ENCODE measurements at regions not wholly inside any gene's neighbourhood (a gene's known extent, or its start where the extent isn't known, plus 50 kb on each side); places are given as distances from the start of the nearest gene placed in this dataset.
"Not testable (repeated sequence)": the region's sequence is repeated elsewhere in the genome, so short reads cannot be mapped to it uniquely, and the experiment has no call there.

- in situ Hi-C loops (cut with HindIII; ENCODE audit: low pct_unique_long_range_greater_than_20kb, low sequenced_read_pairs), result no loop called here
- DNase-seq (ENCODE audit: low read depth in 1 of 2, low spot score in 1 of 2), result no peak
- TF ChIP-seq JUND (IDR thresholded peaks at IDR 0.05; ENCODE audit: low read depth), result no peak
These were observed 93.2 kb downstream of the AKR1D1 start for GRCh38 chr7:138169441-138169851.

- in situ Hi-C loops (cut with HindIII; ENCODE audit: low pct_unique_long_range_greater_than_20kb, low sequenced_read_pairs), result no loop called here
- no peak for DNase-seq (ENCODE audit: low read depth in 1 of 2, low spot score in 1 of 2)
- no peak for TF ChIP-seq JUND (IDR thresholded peaks at IDR 0.05; ENCODE audit: low read depth)
These were observed 94.0 kb downstream of the AKR1D1 start for GRCh38 chr7:138170298-138170697.

GRCh38 chr7:138170959-138171703 is 94.9 kb downstream of the AKR1D1 start:
- in situ Hi-C loops (cut with HindIII; ENCODE audit: low pct_unique_long_range_greater_than_20kb, low sequenced_read_pairs), result no loop called here
- TF ChIP-seq JUND (IDR thresholded peaks at IDR 0.05; ENCODE audit: low read depth), result no peak
- peak in 1 of 2 experiments; percentile 26 for DNase-seq (ENCODE audit: low read depth in 1 of 2, low spot score in 1 of 2)

- in situ Hi-C loops (cut with HindIII; ENCODE audit: low pct_unique_long_range_greater_than_20kb, low sequenced_read_pairs), result no loop called here
- TF ChIP-seq JUND (IDR thresholded peaks at IDR 0.05; ENCODE audit: low read depth), result no peak
- DNase-seq (ENCODE audit: low read depth in 1 of 2, low spot score in 1 of 2), result no peak
These were observed 97.3 kb downstream of the AKR1D1 start for GRCh38 chr7:138173548-138173947.

GRCh38 chr7:138176060-138176459 is 99.8 kb downstream of the AKR1D1 start:
- in situ Hi-C loops (cut with HindIII; ENCODE audit: low pct_unique_long_range_greater_than_20kb, low sequenced_read_pairs), result no loop called here
- TF ChIP-seq JUND (IDR thresholded peaks at IDR 0.05; ENCODE audit: low read depth), result no peak
- no peak for DNase-seq (ENCODE audit: low read depth in 1 of 2, low spot score in 1 of 2)

GRCh38 chr7:138184191-138184590 is 107.9 kb downstream of the AKR1D1 start:
- TF ChIP-seq JUND (IDR thresholded peaks at IDR 0.05; ENCODE audit: low read depth), result no peak
- no peak for DNase-seq (ENCODE audit: low read depth in 1 of 2, low spot score in 1 of 2)
- in situ Hi-C loops (cut with HindIII; ENCODE audit: low pct_unique_long_range_greater_than_20kb, low sequenced_read_pairs), result no loop called here

GRCh38 chr7:138185132-138185908 is 109.1 kb downstream of the AKR1D1 start:
- no peak for DNase-seq (ENCODE audit: low read depth in 1 of 2, low spot score in 1 of 2)
- no peak for TF ChIP-seq JUND (IDR thresholded peaks at IDR 0.05; ENCODE audit: low read depth)
- in situ Hi-C loops (cut with HindIII; ENCODE audit: low pct_unique_long_range_greater_than_20kb, low sequenced_read_pairs), result no loop called here

- no peak for TF ChIP-seq JUND (IDR thresholded peaks at IDR 0.05; ENCODE audit: low read depth)
- in situ Hi-C loops (cut with HindIII; ENCODE audit: low pct_unique_long_range_greater_than_20kb, low sequenced_read_pairs), result no loop called here
- DNase-seq (ENCODE audit: low read depth in 1 of 2, low spot score in 1 of 2), result no peak
These were observed 110.7 kb downstream of the AKR1D1 start for GRCh38 chr7:138186951-138187351.

- in situ Hi-C loops (cut with HindIII; ENCODE audit: low pct_unique_long_range_greater_than_20kb, low sequenced_read_pairs), result no loop called here
These were observed 112.1 kb downstream of the AKR1D1 start for GRCh38 chr7:138188290-138188858.

GRCh38 chr7:138194567-138194966 is 118.3 kb downstream of the AKR1D1 start:
- DNase-seq (ENCODE audit: low read depth in 1 of 2, low spot score in 1 of 2), result no peak
- in situ Hi-C loops (cut with HindIII; ENCODE audit: low pct_unique_long_range_greater_than_20kb, low sequenced_read_pairs), result no loop called here
- no peak for TF ChIP-seq JUND (IDR thresholded peaks at IDR 0.05; ENCODE audit: low read depth)

More at GRCh38 chr7:138188290-138188858, 112.1 kb downstream of the AKR1D1 start:
- no peak for TF ChIP-seq JUND (IDR thresholded peaks at IDR 0.05; ENCODE audit: low read depth)
- DNase-seq (ENCODE audit: low read depth in 1 of 2, low spot score in 1 of 2), result no peak

GRCh38 chr7:138195151-138195571 is 118.9 kb downstream of the AKR1D1 start:
- TF ChIP-seq JUND (IDR thresholded peaks at IDR 0.05; ENCODE audit: low read depth), result no peak
- in situ Hi-C loops (cut with HindIII; ENCODE audit: low pct_unique_long_range_greater_than_20kb, low sequenced_read_pairs), result no loop called here
- DNase-seq (ENCODE audit: low read depth in 1 of 2, low spot score in 1 of 2), result no peak

- DNase-seq (ENCODE audit: low read depth in 1 of 2, low spot score in 1 of 2); in situ Hi-C loops (cut with HindIII; ENCODE audit: low pct_unique_long_range_greater_than_20kb, low sequenced_read_pairs): not testable (repeated sequence)
These were observed 120.3 kb downstream of the AKR1D1 start for GRCh38 chr7:138196503-138196946.

All from T47D (cell line).